WTC11 (cell line): ENCODE measurements at regions not wholly inside any gene's neighbourhood (a gene's known extent, or its start where the extent isn't known, plus 50 kb on each side); places are given as distances from the start of the nearest gene placed in this dataset.

ENCODE experiments used
- ATAC-seq: fragments of 200-7000 bp; cut with Tn5 transposase; 2 replicates; pipeline ENCODE4 v1.10.0; 2021; ENCODE audit warnings: mild to moderate bottlenecking, moderate library complexity
- CTCF ChIA-PET: fragments of 300-600 bp; sonication (Branson Sonifier 250); formaldehyde crosslinking; loops from one replicate; lab custom pipeline; 2021; ENCODE audit warnings: antibody characterized with exemption; lab: Charles Lee
- POLR2A ChIA-PET: fragments of 350-600 bp; sonication (Branson Sonifier 250); formaldehyde crosslinking; loops from one replicate; lab custom pipeline; 2021; ENCODE audit warnings: antibody characterized with exemption; lab: Charles Lee
- DNase-seq: peaks from one replicate; pipeline ENCODE4 v3.0.0; 2021; ENCODE audit warnings: low spot score
- H3K27ac Mint-ChIP-seq: 2 replicates; pipeline ENCODE4 v1.8.0; 2021; ENCODE audit warnings: mixed read lengths
- H3K27me3 Mint-ChIP-seq: 2 replicates; pipeline ENCODE4 v1.8.0; 2021; ENCODE audit warnings: low read depth, mild to moderate bottlenecking, moderate library complexity, mixed read lengths
- H3K36me3 Mint-ChIP-seq: 2 replicates; pipeline ENCODE4 v1.8.0; 2021; ENCODE audit warnings: mixed read lengths
- H3K4me1 Mint-ChIP-seq: 2 replicates; pipeline ENCODE4 v1.8.0; 2022; ENCODE audit warnings: mixed read lengths
- H3K4me3 Mint-ChIP-seq: 2 replicates; pipeline ENCODE4 v1.8.0; 2021; ENCODE audit warnings: mild to moderate bottlenecking, moderate library complexity, mixed read lengths
- H3K9me3 Mint-ChIP-seq: 2 replicates; pipeline ENCODE4 v1.8.0; 2021; ENCODE audit warnings: mixed read lengths
- AR ChIP-seq: fragments of 250-450 bp; sonication (Bioruptor Pico); IDR thresholded peaks from 2 replicates; pipeline ENCODE4 v1.9.0; 2021; ENCODE audit warnings: mild to moderate bottlenecking
- ARID4B ChIP-seq: sonication (generic); formaldehyde crosslinking; IDR thresholded peaks from 2 replicates; pipeline ENCODE4 v1.8.0; 2023; ENCODE audit warnings: missing genetic modification reagents, mild to moderate bottlenecking, borderline replicate concordance
- ATF1 ChIP-seq: sonication (generic); formaldehyde crosslinking; IDR thresholded peaks from 2 replicates; pipeline ENCODE4 v1.8.1; 2023; ENCODE audit warnings: mild to moderate bottlenecking, moderate library complexity, missing genetic modification reagents
- ATF6 ChIP-seq: sonication (generic); formaldehyde crosslinking; IDR thresholded peaks from 2 replicates; pipeline ENCODE4 v1.8.1; 2023; ENCODE audit warnings: mild to moderate bottlenecking, missing genetic modification reagents
- CTCF ChIP-seq: fragments of 200-600 bp; IDR thresholded peaks from 2 replicates; pipeline ENCODE4 v1.8.0; 2022; ENCODE audit warnings: antibody characterized with exemption
- E2F1 ChIP-seq: sonication (generic); formaldehyde crosslinking; IDR thresholded peaks from 2 replicates; pipeline ENCODE4 v1.8.0; 2022; ENCODE audit warnings: mild to moderate bottlenecking, missing genetic modification reagents
- HMGXB4 ChIP-seq: sonication (generic); formaldehyde crosslinking; IDR thresholded peaks from 2 replicates; pipeline ENCODE4 v1.8.1; 2023; ENCODE audit warnings: mild to moderate bottlenecking, moderate library complexity, missing genetic modification reagents
- MYBL2 ChIP-seq: sonication (generic); formaldehyde crosslinking; IDR thresholded peaks from 2 replicates; pipeline ENCODE4 v1.8.1; 2023; ENCODE audit warnings: mild to moderate bottlenecking, moderate library complexity, missing genetic modification reagents
- NR1H2 ChIP-seq: sonication (generic); formaldehyde crosslinking; IDR thresholded peaks from 2 replicates; pipeline ENCODE4 v1.9.0; 2021; ENCODE audit warnings: mild to moderate bottlenecking, moderate library complexity, missing genetic modification reagents
- SMAD4 ChIP-seq: sonication (generic); formaldehyde crosslinking; IDR thresholded peaks from 2 replicates; pipeline ENCODE4 v1.8.0; 2022; ENCODE audit warnings: mild to moderate bottlenecking, missing genetic modification reagents
- TEAD1 ChIP-seq: sonication (generic); formaldehyde crosslinking; IDR thresholded peaks from 2 replicates; pipeline ENCODE4 v1.8.0; 2022; ENCODE audit warnings: mild to moderate bottlenecking, missing genetic modification reagents
- ZNF138 ChIP-seq: sonication (generic); formaldehyde crosslinking; conservative IDR thresholded peaks from 2 replicates; pipeline ENCODE4 v1.8.1; 2022; ENCODE audit warnings: mild to moderate bottlenecking, moderate library complexity, missing genetic modification reagents
- ZNF532 ChIP-seq: fragments of 250-450 bp; sonication (Bioruptor Pico); IDR thresholded peaks from 2 replicates; pipeline ENCODE4 v1.9.0; 2021; ENCODE audit warnings: mild to moderate bottlenecking, borderline replicate concordance
- ZSCAN18 ChIP-seq: fragments of 250-450 bp; sonication (Bioruptor Pico); IDR thresholded peaks from 2 replicates; pipeline ENCODE4 v2.1.2; 2022; ENCODE audit warnings: mild to moderate bottlenecking, moderate library complexity

GRCh38 chr7:25625306-25625992, 397.2 kb upstream of the NPVF start:
- peaks cover 4% of the 10 kb centered on the region; the same call in 1 of the 2 replicates for H3K9me3 Mint-ChIP-seq
- ChIA-PET POLR2A (interaction anchor here (0.7 kb wide), 1 partner anchor 51 kb away, joined by 3 read pairs; no protein-coding TSS in a partner anchor), CTCF (interaction anchor here (0.8 kb wide), 1 partner anchor 56 kb away, joined by 5 read pairs; no protein-coding TSS in a partner anchor)
- H3K27ac Mint-ChIP-seq: no peak overlapping the region
- H3K36me3 Mint-ChIP-seq: no peaks in the 10 kb centered on the region; the same call in 1 of the 2 replicates
- DNase-seq: no peak
- TF ChIP-seq NR1H2 (no peak), TEAD1 (CRISPR knock-in tag) (no peak), HMGXB4 (no peak), ZNF138 (CRISPR knock-in tag) (no peak), ZSCAN18 (CRISPR knock-in tag) (no peak), ATF6 (CRISPR knock-in tag) (no peak), ARID4B (CRISPR knock-in tag) (no peak), MYBL2 (no peak), SMAD4 (no peak), CTCF (no peak), E2F1 (no peak), ZNF532 (no peak), ATF1 (CRISPR knock-in tag) (no peak), AR (CRISPR knock-in tag) (no peak)
- TF ChIP-seq, all 79 proteins: peak for 0
- Mint-ChIP-seq H3K27me3 (no peaks in the 10 kb centered on the region; the same call in 1 of the 2 replicates), H3K4me1 (peaks cover 20% of the 10 kb centered on the region), H3K4me3 (no peak overlapping the region)
- no peak for ATAC-seq
